ENCODE measurements at regions not wholly inside any gene's neighbourhood (a gene's known extent, or its start where the extent isn't known, plus 50 kb on each side); places are given as distances from the start of the nearest gene placed in this dataset.

- Histone ChIP-seq H3K4me2 (ENCODE audit: low read length) (no peak overlapping the region), H3K9me2 (replicated peaks; ENCODE audit: control insufficient read depth, low read length) (no peaks in the 10 kb centered on the region), H3K36me3 (ENCODE audit: control insufficient read depth, low read length) (no peaks in the 10 kb centered on the region), H3K79me2 (ENCODE audit: control insufficient read depth, low read length) (no peaks in the 10 kb centered on the region), H4K20me1 (ENCODE audit: control insufficient read depth, insufficient read depth, low read depth, low read length) (no peaks in the 10 kb centered on the region), H3K4me1 (ENCODE audit: control insufficient read depth, low read length) (no peaks in the 10 kb centered on the region), H3K27me3 (ENCODE audit: control insufficient read depth, low read length) (no peaks in the 10 kb centered on the region), H3F3A (ENCODE audit: control insufficient read depth, insufficient read depth) (no peaks in the 10 kb centered on the region), H3K9me3 (ENCODE audit: control insufficient read depth, insufficient read depth, low read length) (peaks cover 4% of the 10 kb centered on the region; the same call in 1 of the 2 replicates), H3K27ac (ENCODE audit: low read depth, low read length) (no peak overlapping the region), H3K4me3 (ENCODE audit: low read length) (no peak overlapping the region)
- no peak for TF ChIP-seq CTCF (IDR thresholded peaks at IDR 0.05; ENCODE audit: low read depth, low read length, poor library complexity, severe bottlenecking)
- TF ChIP-seq EZH2phosphoT487 (IDR thresholded peaks at IDR 0.05; ENCODE audit: borderline replicate concordance, low read length), result no peak
Observed at GRCh38 chr10:31624611-31625010, 304.0 kb downstream of the ARHGAP12 start.

- Histone ChIP-seq H3K9me2 (replicated peaks; ENCODE audit: control insufficient read depth, low read length) (no peaks in the 10 kb centered on the region), H3K4me2 (ENCODE audit: low read length) (no peak overlapping the region)
Observed at GRCh38 chr10:31623947-31624346, 304.7 kb downstream of the ARHGAP12 start.

GRCh38 chr10:31623466-31623865 lies 304.4 kb downstream of the ZEB1 start:
- peaks cover 4% of the 10 kb centered on the region; the same call in 1 of the 2 replicates for H3K9me3 ChIP-seq (ENCODE audit: control insufficient read depth, insufficient read depth, low read length)
- no peaks in the 10 kb centered on the region for H3F3A ChIP-seq (ENCODE audit: control insufficient read depth, insufficient read depth)
- no peak overlapping the region for H3K4me2 ChIP-seq (ENCODE audit: low read length)
- no peak overlapping the region for H3K27ac ChIP-seq (ENCODE audit: low read depth, low read length)
- no peaks in the 10 kb centered on the region for H4K20me1 ChIP-seq (ENCODE audit: control insufficient read depth, insufficient read depth, low read depth, low read length)
- H3K9me2 ChIP-seq (replicated peaks; ENCODE audit: control insufficient read depth, low read length), result no peaks in the 10 kb centered on the region
- no peaks in the 10 kb centered on the region for H3K36me3 ChIP-seq (ENCODE audit: control insufficient read depth, low read length)
- H3K4me3 ChIP-seq (ENCODE audit: low read length), result no peak overlapping the region
- H3K4me1 ChIP-seq (ENCODE audit: control insufficient read depth, low read length), result no peaks in the 10 kb centered on the region
- H3K27me3 ChIP-seq (ENCODE audit: control insufficient read depth, low read length), result no peaks in the 10 kb centered on the region
- TF ChIP-seq EZH2phosphoT487 (IDR thresholded peaks at IDR 0.05; ENCODE audit: borderline replicate concordance, low read length) (no peak), CTCF (IDR thresholded peaks at IDR 0.05; ENCODE audit: low read depth, low read length, poor library complexity, severe bottlenecking) (no peak)
- H3K79me2 ChIP-seq (ENCODE audit: control insufficient read depth, low read length), result no peaks in the 10 kb centered on the region

More at GRCh38 chr10:31623947-31624346, 304.7 kb downstream of the ARHGAP12 start:
- no peak overlapping the region for H3K27ac ChIP-seq (ENCODE audit: low read depth, low read length)
- H3K9me3 ChIP-seq (ENCODE audit: control insufficient read depth, insufficient read depth, low read length), result peaks cover 4% of the 10 kb centered on the region; the same call in 1 of the 2 replicates
- H3K27me3 ChIP-seq (ENCODE audit: control insufficient read depth, low read length), result no peaks in the 10 kb centered on the region
- no peaks in the 10 kb centered on the region for H3K79me2 ChIP-seq (ENCODE audit: control insufficient read depth, low read length)
- no peaks in the 10 kb centered on the region for H3F3A ChIP-seq (ENCODE audit: control insufficient read depth, insufficient read depth)
- H3K36me3 ChIP-seq (ENCODE audit: control insufficient read depth, low read length), result no peaks in the 10 kb centered on the region
- H3K4me1 ChIP-seq (ENCODE audit: control insufficient read depth, low read length), result no peaks in the 10 kb centered on the region
- H4K20me1 ChIP-seq (ENCODE audit: control insufficient read depth, insufficient read depth, low read depth, low read length), result no peaks in the 10 kb centered on the region
- TF ChIP-seq CTCF (IDR thresholded peaks at IDR 0.05; ENCODE audit: low read depth, low read length, poor library complexity, severe bottlenecking) (no peak), EZH2phosphoT487 (IDR thresholded peaks at IDR 0.05; ENCODE audit: borderline replicate concordance, low read length) (no peak)
- H3K4me3 ChIP-seq (ENCODE audit: low read length), result no peak overlapping the region
